ENCODE measurements at regions not wholly inside any gene's neighbourhood (a gene's known extent, or its start where the extent isn't known, plus 50 kb on each side); places are given as distances from the start of the nearest gene placed in this dataset.

DNA sequence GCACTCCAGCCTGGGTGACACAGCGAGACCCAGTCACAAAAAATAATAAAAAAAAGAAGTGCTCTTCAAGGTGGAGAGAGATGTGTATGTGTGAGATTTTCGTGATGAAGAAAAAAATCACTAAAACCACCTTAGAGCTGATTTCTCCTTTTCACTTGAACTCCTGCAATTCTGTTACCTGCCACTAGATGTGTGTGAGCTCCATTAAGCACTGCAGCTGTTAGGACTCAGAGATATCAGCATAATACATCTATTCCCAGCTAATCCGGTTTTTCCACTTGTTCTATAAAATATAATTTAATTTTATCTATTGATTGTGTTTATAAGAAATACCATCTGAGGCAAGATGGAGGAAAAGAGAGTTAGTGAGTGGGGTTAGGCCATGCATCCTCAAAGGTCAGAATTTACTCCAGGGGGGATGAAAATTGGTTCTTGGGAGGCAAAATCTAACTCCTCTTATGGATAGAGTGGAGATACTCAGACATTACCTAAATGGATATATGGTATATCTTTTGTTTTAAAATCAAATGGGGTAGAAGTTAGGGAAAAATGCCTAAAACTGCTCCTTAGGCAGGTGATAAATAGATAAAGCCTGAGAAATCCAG, 152.7 kb downstream of the IL20RB start:
- TF ChIP-seq HOXA7 (CRISPR knock-in tag; IDR thresholded peaks at IDR 0.05), result no peak
- TF ChIP-seq, protein P1, sequence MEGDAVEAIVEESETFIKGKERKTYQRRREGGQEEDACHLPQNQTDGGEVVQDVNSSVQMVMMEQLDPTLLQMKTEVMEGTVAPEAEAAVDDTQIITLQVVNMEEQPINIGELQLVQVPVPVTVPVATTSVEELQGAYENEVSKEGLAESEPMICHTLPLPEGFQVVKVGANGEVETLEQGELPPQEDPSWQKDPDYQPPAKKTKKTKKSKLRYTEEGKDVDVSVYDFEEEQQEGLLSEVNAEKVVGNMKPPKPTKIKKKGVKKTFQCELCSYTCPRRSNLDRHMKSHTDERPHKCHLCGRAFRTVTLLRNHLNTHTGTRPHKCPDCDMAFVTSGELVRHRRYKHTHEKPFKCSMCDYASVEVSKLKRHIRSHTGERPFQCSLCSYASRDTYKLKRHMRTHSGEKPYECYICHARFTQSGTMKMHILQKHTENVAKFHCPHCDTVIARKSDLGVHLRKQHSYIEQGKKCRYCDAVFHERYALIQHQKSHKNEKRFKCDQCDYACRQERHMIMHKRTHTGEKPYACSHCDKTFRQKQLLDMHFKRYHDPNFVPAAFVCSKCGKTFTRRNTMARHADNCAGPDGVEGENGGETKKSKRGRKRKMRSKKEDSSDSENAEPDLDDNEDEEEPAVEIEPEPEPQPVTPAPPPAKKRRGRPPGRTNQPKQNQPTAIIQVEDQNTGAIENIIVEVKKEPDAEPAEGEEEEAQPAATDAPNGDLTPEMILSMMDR (IDR thresholded peaks at IDR 0.05), result peak; percentile 37
- TF ChIP-seq POLR2A (IDR thresholded peaks at IDR 0.05; ENCODE audit: low read length), result no peak
- no peak for TF ChIP-seq MAFK (IDR thresholded peaks at IDR 0.05; ENCODE audit: partially characterized antibody)
- TF ChIP-seq USF2 (IDR thresholded peaks at IDR 0.05), result no peak

All from A549 (cell line).